Adrenal gland (tissue), 5 donors: ENCODE measurements at regions not wholly inside any gene's neighbourhood (a gene's known extent, or its start where the extent isn't known, plus 50 kb on each side); places are given as distances from the start of the nearest gene placed in this dataset.

Source experiments
- CTCF ChIP-seq, 6 experiments: fragments of 450-650 bp in 4 of 6; fragments of 200-600 bp in 2 of 6; sonication (generic) in 1 of 6; IDR thresholded peaks; 1 replicate in 5 of 6; 2 replicates in 1 of 6; pipeline versions ENCODE4 v1.5.1 to v1.8.0; 2016 to 2021; ENCODE audit warnings: antibody characterized with exemption in 6 of 6, mild to moderate bottlenecking in 2 of 6, moderate library complexity in 1 of 6
- POLR2A ChIP-seq, 2 donors: fragments of 450-650 bp; IDR thresholded peaks; one replicate each; pipeline ENCODE4 v1.6.1; 2017; ENCODE audit warnings: antibody characterized with exemption in 2 of 2, mild to moderate bottlenecking in 2 of 2, moderate library complexity in 1 of 2
- donor health status: DM: no; HTN: no; CAD: no.

- TF ChIP-seq CTCF (IDR thresholded peaks at IDR 0.05) (no peak), POLR2A (IDR thresholded peaks at IDR 0.05) (no peak)
These were observed 261.7 kb downstream of the MSRB3 start for GRCh38 chr12:65540140-65540539.
